Lower leg skin (tissue), 4 donors: ENCODE measurements at regions not wholly inside any gene's neighbourhood (a gene's known extent, or its start where the extent isn't known, plus 50 kb on each side); places are given as distances from the start of the nearest gene placed in this dataset.
"Not testable (repeated sequence)": the region's sequence is repeated elsewhere in the genome, so short reads cannot be mapped to it uniquely, and the experiment has no call there.

Source experiments
- DNase-seq, 2 donors: peaks; one replicate each; pipeline ENCODE4 v3.0.0-alpha.2; 2019; ENCODE audit warnings: low spot score in 2 of 2
- H3K4me3 ChIP-seq: fragments of 200-600 bp; sonication (generic); 2 replicates; pipeline ENCODE4 v1.5.1; 2017; ENCODE audit warnings: mild to moderate bottlenecking, low read depth; ENCODE audit not compliant: poor library complexity, severe bottlenecking
- POLR2A ChIP-seq, 2 donors: fragments of 450-650 bp; IDR thresholded peaks; one replicate each; pipeline ENCODE4 v1.6.1; 2016 to 2017; ENCODE audit warnings: antibody characterized with exemption in 2 of 2, mild to moderate bottlenecking in 1 of 2, moderate library complexity in 1 of 2
- WGBS, 2 donors: methylation state at CpG; one replicate each; pipeline ENCODE4 v1.1.5; 2018; 5-methylcytosine and 5-hydroxymethylcytosine counted together
- intact Hi-C: fragments of 100-400 bp; cut with DNase I; formaldehyde crosslinking; loops from one replicate; pipeline ENCODE4 v1.15.0; 2023; ENCODE audit warnings: low total_unique reads
- TF ChIP-seq, protein P1 (sequence below), 3 donors: fragments of 450-650 bp; IDR thresholded peaks; one replicate each; pipeline ENCODE4 v1.5.1; 2016; ENCODE audit warnings: antibody characterized with exemption in 3 of 3, mild to moderate bottlenecking in 3 of 3, moderate library complexity in 2 of 3

DNA sequence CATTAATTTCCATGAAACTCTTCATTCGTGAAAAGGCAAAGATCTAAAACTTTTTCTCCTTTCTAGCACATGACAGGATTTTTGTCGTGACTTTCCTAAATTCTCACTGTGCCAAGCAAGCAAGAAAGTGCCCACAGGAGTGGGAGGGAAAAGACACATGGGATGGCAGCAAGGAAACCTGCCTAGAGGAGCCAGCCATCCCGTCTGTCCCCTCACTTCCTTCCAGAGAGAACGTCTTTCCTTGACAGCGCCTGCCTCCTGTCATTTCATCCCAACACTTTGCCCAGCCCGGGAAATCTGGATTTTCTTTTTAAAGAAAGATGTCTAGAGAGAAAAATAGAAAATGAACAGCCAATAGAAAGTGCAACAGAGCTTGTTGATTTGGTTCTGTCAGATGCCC is 200.6 kb upstream of the PTBP2 start:
- 29 to 34% methylated on average over 6 of the region's 6 CpGs for WGBS, 2 donors
- intact Hi-C loops, result no loop called here
- DNase-seq, result no peak
- TF ChIP-seq, protein P1, sequence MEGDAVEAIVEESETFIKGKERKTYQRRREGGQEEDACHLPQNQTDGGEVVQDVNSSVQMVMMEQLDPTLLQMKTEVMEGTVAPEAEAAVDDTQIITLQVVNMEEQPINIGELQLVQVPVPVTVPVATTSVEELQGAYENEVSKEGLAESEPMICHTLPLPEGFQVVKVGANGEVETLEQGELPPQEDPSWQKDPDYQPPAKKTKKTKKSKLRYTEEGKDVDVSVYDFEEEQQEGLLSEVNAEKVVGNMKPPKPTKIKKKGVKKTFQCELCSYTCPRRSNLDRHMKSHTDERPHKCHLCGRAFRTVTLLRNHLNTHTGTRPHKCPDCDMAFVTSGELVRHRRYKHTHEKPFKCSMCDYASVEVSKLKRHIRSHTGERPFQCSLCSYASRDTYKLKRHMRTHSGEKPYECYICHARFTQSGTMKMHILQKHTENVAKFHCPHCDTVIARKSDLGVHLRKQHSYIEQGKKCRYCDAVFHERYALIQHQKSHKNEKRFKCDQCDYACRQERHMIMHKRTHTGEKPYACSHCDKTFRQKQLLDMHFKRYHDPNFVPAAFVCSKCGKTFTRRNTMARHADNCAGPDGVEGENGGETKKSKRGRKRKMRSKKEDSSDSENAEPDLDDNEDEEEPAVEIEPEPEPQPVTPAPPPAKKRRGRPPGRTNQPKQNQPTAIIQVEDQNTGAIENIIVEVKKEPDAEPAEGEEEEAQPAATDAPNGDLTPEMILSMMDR (IDR thresholded peaks at IDR 0.05), result no peak
- TF ChIP-seq POLR2A (IDR thresholded peaks at IDR 0.05), result no peak
- no peak overlapping the region for H3K4me3 ChIP-seq

DNA sequence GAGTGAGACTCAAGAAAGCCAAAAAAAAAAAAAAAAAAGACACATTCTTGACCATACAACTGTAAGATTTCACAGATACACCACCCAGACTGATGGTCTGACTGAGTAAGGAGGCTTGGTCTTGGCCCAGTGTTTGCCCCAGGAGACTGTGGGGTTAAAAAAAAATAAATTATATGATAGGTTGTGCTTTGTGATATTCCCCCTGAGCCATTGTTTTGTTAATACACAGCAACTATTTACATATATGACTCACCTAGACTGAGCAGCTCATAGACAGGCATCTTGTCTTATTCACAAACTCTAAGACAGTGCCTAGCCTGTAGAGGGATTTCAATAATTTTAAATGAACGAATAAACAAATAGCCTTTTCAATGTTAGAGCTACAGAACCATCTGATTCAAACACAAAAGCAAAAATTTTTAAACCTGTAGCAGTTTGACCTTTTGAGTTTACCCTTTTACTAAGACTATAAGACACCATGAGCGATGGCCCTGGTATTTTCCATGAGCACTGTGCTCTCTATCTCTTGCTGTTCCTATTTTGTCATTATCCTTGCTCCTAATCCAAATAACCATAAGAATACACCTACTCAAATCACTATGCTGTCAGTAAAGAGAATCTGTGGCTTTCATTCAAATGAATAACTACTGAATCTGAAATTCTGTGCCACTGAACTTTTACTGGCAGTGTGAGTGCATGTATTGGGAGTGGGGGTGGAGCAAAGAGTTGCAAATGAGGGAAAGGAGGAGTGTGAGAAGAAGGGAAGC is 199.4 kb upstream of the PTBP2 start:
- TF ChIP-seq POLR2A (IDR thresholded peaks at IDR 0.05), result no peak
- TF ChIP-seq, protein P1 (IDR thresholded peaks at IDR 0.05), result no peak
- H3K4me3 ChIP-seq, result no peak overlapping the region
- WGBS, 2 donors, result 84 to 88% methylated on average over 2 of the region's 2 CpGs
- intact Hi-C loops, result no loop called here
- DNase-seq, result no peak

DNA sequence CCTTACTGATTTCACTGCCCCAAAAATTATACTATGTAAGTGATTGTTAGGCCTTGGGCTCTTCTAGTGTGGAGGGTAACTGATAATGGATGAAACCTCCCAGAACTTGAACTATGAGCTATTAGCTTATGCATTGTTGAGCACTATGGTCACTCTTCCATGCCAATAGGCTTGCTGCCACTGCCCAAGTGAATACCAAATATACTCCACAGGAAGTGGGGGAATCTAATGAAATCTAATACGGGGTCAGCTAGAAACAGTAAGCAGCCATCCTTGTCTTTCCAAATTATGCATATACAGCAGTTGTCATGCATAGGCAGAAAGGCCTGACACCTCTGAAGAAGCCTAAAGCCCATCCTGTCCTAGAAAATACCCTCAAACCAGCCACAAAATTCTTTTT is 198.7 kb upstream of the PTBP2 start:
- TF ChIP-seq POLR2A (IDR thresholded peaks at IDR 0.05), result no peak
- TF ChIP-seq, protein P1 (IDR thresholded peaks at IDR 0.05), result no peak
- intact Hi-C loops, result no loop called here
- 71 to 73% methylated on average over 1 of the region's 1 CpG for WGBS, 2 donors
- H3K4me3 ChIP-seq, result no peak overlapping the region
- DNase-seq, result no peak

DNA sequence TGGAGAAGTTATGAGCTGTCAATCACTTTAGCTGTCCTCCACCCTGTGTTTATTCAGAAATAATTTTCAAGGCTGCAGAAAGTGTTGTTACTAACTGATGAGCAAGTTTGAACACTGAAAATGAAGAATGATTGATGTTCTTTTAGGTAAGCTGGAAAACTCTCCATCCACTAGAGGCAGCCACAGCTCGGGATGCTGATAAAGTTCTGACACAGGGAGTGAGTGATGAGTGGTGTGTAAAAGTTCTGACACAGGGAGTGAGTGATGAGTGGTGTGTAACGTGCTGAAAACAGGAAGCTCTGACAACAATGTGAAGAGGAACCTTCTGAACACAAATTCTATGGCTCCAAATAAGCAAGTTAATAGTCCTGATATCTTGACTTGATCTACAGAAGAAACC is 197.5 kb upstream of the PTBP2 start:
- TF ChIP-seq, protein P1 (IDR thresholded peaks at IDR 0.05), result no peak
- TF ChIP-seq POLR2A (IDR thresholded peaks at IDR 0.05), result no peak
- no peak overlapping the region for H3K4me3 ChIP-seq
- WGBS, 2 donors, result 18 to 19% methylated on average over 2 of the region's 2 CpGs
- no peak for DNase-seq
- intact Hi-C loops, result no loop called here

DNA sequence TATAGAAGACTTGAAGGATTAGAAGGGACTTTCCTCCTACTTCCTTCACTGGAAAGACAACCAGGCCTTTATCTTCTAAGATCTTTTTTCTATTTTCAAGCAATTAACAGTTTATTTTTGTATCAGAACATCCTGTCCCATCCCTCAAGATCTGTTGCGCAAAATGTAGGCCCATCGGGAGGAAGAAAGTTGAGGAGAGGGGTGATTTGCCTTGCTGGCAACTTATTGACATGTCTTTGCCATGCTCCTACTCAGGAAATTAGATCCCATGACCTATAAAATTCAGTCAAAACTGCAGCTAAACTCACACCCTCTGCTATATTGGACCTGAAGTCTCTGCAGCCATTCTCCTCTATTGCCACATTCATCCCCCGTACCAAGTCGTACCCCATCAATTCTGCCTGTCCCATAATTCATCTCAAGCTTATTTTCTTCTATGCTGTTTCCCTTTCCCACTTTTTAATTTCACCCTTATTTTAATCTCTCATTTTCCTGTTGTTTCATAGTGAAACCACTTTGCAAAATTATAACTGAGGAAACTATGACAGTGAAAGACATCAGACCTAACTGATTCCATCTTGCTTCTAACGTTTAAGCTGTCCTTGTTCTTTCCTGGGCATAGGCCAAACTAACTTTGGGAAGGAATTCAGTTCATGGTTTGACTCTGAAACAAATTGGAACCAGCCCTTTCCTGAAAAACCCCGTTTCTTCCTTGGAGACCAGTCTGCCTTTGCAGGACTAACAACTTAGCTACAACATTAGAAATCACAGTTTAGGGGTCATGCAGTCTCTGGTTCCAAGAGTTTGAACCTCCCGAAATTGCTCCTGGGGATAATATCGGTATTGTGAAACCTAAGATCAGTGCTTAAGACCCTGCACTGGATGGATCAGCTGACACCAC is 195.7 kb upstream of the PTBP2 start:
- WGBS, 2 donors, result 44 to 52% methylated on average over 8 of the region's 8 CpGs
- H3K4me3 ChIP-seq, result no peak overlapping the region
- no peak for TF ChIP-seq POLR2A (IDR thresholded peaks at IDR 0.05)
- TF ChIP-seq, protein P1 (IDR thresholded peaks at IDR 0.05), result no peak
- intact Hi-C loops, result no loop called here
- DNase-seq, result peak in 1 of 2 donors; percentile 47

DNA sequence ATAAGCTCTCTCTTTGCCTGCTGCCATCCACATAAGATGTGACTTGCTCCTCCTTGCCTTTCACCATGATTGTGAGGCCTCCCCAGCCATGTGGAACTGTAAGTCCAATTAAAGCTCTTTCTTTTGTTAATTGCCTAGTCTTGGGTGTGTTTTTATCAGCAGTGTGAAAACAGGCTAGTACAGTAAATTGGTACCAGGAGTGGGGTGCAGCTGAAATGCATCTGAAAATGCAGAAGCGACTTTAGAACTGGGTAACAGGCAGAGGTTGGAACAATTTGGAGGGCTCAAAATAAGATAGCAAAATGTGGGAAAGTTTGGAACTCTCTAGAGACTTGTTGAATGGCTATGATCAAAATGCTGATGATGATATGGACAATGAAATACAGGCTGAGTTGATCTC is 192.9 kb upstream of the PTBP2 start:
- intact Hi-C loops, H3K4me3 ChIP-seq, DNase-seq: not testable (repeated sequence)
- 94 to 97% methylated on average over 1 of the region's 1 CpG for WGBS, 2 donors
